GM18868 (cell line): ENCODE measurements at regions not wholly inside any gene's neighbourhood (a gene's known extent, or its start where the extent isn't known, plus 50 kb on each side); places are given as distances from the start of the nearest gene placed in this dataset.
"Not testable (repeated sequence)": the region's sequence is repeated elsewhere in the genome, so short reads cannot be mapped to it uniquely, and the experiment has no call there.

Experiments
- ATAC-seq: cut with Tn5 transposase; IDR thresholded peaks from one replicate; pipeline ENCODE4 v1.9.1; 2021; ENCODE audit warnings: mild to moderate bottlenecking, moderate library complexity; ENCODE audit not compliant: unreplicated experiment

DNA sequence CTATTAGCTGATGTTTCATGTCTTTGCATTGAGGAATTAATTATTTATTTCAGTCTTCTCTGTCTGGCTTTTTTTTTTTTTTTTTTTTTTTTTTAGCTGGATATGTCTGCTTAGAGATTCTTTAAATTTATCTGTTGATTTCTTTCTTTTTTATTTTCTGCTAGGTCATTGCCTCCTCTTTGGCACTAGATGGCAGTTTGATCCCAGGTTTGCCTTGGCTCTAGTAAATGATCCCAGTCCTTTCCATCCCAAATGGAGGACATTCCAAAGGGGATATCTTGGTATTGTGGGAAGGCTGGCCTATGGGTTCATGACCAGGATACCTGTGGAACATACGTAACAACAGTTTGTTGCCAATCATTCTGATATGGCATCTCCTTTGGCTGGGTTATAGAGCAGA is 339.5 kb upstream of the GCFC2 start:
- ATAC-seq = no peak

DNA sequence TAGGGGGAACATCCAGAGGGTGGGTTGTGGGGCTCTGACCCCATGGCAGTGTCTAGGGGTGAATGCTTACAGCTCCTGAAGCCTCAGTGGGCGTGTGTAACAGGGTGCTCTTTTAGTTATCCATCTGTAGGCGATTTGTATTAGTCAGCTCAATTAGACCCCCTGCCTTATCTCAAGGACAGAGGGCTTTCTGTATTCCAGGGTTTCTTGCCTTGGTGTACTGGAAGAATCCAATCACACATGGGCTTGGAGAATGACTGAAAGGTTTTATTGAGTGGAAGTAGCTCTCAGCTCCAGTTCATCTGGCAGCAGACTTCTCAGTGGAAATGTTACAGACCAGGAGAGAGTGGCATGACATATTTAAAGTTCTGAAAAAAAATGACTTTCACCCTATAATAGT is 334.0 kb upstream of the GCFC2 start:
- ATAC-seq = no peak

DNA sequence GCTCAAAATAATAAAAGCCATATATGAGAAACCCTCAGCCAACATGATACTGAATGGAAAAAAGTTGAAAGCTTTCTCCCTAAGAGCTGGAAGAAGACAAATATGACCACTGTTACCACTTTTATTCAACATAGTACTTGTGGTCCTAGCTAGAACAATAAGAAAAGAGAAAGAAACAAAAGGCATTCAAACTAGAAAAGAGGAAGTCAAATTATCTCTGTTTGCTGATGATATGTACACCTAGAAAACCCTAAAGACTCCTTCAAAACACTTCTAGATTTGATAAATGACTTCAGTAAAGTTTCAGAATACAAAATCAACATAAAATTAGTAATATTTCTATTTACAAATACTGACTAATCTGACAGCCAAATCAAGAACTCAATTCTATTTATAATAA is 328.8 kb upstream of the GCFC2 start:
- peak; percentile 82 for ATAC-seq

DNA sequence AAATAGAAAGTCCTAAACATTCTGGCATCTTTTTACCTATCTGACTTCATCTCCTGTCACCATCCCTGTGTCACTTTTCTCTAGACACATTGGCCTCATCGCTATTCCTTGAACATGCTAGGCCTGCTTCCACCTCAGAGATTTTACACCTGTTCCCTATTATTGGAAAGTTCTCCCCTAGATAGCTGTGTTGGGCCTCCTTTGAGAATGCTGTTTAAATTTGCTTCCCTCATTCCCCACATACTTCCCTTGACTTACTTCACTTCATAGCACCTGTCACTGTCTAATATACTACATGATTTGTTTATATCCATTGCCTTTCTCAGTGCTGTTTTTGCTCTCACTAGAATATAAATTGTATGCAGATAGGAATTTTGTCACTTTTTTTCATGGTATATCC is 317.0 kb upstream of the GCFC2 start:
- no peak for ATAC-seq

DNA sequence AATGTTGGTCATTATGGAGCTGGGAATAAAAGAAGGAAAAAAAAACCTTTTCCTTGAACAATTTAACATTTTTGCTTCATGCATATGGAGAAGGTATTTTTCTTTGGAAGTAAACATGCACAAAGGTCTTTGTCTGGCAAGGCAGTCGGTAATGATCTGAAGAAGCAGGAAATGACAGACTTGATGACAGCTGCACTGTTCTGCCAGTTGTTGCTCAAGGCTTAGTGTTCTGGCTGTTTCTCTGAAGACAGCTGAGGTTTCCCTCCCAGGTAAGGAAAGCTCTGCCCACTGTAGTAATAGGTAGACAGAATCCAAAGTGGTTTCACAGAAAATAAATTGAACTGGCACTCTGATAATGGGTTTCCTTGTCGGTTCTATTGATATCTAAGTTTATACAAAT is 308.4 kb upstream of the GCFC2 start:
- no peak for ATAC-seq

DNA sequence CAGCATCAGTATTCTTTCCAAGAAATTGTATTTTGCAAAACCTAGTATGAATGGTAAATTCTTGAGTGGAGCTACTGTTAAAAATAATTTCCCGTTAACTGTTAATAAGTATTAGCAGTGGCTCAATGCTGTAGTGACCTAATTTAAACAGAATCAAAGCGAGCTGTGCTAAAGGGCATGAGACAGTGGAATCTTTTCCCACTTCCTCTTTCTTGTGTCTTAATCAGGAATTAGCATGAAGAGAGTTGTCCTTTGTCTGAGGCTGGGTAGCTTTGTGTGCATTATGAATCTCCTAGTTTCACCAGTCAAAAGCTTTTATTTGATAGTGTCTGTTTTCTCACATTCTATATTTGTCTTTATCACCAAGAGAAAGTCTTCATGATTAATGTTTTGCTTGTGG is 298.8 kb upstream of the GCFC2 start:
- peak; percentile 33 for ATAC-seq

DNA sequence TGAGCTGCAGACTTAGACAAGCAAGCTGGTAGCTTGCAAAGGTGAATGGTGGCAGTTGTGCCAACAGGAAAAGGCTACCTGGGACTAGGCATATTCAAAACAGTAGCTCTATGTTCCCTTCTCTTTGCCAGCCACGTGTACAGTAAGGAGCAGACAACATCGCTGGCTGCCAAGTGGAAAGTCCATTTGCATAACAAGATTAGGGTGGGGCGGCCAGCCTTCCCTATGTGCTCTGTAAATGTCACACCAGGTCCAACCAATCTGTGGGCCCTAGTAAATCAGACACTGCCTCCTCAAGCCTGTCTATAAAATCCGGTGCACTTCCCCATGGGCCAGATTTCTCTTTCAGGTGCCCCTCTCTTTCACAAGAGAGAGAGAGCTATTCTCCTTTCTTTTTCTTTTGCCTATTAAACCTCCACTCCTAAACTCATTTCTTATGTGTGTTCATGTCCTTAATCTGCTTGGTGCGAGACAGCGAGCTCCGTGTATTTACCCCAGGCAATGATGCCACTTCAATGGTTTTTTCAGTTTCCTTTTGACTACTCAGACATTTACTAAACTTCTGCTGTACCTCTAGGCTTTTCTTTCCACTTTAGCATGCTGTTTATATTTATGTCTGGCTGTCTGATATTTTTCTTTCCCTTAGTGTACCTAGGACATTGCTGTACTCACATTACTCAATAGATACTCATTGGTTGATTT is 297.4 kb upstream of the GCFC2 start:
- ATAC-seq = peak; percentile 98

DNA sequence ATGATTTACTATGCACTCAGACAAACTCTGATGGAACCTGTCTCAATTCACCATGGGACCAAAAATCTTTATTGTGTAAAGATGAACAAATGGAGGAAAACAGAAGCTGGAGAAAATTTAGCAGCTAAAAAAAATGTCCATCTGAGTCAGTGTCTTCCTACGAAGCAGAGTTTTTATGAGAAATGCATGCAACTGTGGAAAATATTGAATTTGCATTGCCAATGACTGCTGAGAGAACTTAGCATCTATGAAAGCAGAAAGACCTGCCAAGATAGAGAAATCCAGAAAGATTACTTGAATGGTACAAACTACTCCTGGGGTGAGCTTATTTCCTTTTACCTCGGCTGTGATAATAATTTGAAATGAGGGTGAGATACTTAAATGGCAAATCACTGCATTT is 289.7 kb upstream of the GCFC2 start:
- ATAC-seq = no peak

DNA sequence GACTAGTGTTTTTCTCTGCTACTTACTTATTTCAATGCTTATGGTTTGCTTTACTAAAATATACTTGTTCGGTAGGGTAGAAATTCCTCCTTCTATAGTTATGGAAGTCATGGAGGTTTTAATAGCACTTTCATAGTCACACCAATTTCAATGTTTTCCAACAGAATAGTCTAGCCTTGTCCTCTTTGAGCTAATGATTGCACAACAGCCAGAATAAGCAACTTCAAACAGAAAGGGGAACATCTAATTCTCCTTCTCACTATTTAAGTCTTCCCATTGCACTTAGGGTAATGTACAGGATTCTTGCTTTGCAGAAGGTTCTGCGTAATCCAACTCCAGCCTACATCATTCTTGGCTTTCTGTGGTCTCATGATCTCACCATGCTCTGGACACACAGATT is 287.7 kb upstream of the GCFC2 start:
- no peak for ATAC-seq

DNA sequence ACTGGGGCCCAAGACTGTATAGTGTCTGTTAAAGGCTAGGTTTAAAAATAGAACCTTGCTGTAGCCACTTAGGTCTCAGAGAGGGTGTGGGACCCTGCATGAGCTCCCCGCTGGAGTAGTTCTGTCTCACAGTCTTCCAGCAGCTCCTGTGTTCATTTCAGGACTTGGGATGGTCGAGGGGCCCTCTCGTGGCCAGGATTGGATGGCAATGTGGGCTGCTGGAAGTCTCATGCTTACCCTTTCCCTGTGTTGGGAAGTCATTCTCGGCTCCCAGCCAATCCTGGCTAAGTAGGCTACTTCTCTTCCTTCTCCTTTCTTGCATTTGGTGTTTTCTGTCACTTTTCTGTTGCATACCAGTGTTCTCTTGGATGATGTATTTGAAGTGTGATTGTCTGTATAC is 284.0 kb upstream of the GCFC2 start:
- ATAC-seq = no peak

DNA sequence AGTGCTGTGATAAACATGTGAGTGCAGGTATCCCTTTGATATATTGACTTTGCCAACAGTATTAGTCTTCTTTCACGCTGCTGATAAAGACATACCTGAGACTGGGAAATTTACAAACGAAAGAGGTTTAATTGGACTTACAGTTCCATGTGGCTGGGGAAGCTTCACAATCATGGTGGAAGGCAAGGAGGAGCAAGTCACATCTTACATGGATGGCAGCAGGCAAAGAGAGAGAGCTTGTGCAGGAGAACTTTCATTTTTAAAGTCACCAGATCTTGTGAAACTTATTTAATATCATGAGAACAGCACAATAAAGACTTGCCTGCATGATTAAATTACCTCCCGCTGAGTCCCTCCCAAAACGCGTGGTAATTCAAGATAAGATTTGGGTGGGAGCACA is 277.9 kb upstream of the GCFC2 start:
- not testable (repeated sequence) for ATAC-seq

DNA sequence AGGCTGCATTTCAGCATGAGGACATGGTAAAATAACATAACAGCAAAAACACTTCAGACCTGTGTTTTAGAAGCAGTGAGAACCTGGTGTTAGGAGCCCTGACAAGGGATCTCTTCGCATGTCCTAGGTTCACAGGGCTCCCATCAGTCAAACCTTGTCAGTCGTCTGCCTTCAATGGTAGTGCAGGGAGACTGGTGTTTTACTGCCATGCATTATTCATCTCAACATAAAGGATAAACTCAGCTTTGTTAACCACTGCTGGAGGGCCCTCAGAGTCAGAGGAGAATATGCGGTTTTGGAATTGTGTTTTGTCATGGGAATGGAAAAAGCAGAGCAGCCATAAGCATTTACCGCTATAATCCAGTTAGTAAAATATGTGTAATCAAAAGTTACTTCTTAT is 275.9 kb upstream of the GCFC2 start:
- ATAC-seq = no peak

DNA sequence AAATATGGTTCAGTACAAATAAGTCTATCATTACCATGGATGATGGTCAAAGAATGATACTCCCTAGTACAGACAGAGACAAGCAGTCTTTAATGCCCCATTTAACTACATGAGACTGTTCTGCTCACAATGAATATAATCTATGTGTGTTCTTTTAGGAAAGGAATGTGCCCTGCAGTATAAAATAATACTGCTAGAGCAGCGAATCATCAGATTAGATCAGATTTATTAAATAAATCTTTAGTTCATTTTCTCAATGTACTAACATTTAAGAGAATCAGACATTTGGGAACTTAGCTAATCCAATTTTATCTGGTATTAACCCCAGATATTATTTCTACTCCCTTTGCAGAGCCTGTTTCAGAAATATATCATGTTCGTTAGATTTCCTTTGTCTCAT is 272.0 kb upstream of the GCFC2 start:
- ATAC-seq = no peak

DNA sequence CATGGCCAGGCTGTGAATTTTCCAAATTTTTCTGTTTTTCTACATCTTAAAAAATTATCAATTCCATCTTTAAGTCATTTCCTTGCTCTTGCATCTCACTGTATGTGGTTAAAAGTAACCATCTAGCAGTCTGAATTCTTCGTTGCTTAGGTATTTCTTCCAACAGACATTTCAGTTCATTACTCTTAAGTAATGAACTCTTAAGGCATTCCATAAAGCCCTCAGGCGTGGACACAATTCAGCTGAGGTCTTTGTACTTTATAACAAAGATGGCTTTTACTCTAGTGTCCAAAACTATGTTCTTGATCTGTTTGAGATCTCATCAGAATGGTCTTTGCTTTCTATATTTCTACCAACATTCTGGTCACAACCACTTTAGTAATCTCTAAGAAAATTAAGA is 253.9 kb upstream of the GCFC2 start:
- no peak for ATAC-seq

DNA sequence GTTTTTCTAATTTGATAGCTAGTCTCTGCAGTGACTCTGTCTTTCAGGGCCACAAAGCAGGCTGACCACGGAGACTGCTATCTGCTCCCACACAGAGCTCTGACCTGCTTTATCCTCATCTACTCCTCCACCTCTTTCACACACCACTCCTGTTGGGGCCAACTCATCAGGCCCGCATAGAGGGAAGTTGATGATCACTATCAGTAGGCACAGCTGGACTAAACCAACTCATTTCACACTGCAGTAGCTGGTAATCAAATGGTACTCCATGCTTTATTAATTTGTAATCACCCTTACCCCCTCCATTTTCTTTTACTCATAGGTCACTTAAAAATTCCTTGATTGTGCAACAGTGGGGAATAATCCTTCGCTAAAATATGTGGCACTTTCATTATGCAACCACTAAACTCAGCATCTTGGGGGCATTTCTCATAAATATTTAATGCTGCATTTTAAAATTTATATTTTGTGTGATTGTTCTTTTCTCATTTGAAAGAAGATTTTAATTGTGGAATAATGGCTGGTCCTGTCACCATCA is 249.8 kb upstream of the GCFC2 start:
- no peak for ATAC-seq

DNA sequence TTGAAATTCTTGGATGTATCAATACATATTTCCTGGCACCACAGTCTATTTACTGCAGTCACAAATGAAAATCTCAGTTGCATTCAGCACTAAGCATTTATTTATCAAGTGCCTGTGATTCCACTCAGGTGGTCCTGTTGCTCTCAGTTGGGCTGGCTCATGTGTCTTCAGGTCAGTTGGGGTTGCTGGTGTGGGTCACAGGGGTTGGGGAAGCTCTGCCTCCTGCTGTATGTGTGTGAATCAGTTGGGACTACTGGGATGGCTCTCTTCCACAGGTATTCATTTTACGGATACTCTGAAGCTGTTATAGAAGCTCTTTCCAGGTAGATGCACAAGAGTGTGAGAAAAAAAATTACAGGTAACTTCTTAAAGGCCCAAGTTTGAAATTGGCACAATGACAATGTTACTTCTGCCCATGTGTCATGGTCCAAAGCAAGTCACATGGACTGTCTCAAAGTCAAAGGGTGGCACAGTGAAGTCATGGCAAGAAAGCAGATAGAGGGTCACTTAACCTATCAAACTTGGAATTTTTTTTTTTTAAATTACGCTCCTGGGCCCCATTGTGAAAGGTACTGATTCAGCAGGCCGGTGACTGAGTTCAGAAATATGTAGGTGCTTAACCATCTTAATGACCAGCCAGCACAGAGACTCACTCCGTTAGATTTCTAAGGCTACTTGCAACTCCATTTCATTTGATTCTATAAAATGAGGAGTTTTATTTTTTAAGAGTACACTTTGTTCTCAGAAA is 249.2 kb upstream of the GCFC2 start:
- no peak for ATAC-seq

DNA sequence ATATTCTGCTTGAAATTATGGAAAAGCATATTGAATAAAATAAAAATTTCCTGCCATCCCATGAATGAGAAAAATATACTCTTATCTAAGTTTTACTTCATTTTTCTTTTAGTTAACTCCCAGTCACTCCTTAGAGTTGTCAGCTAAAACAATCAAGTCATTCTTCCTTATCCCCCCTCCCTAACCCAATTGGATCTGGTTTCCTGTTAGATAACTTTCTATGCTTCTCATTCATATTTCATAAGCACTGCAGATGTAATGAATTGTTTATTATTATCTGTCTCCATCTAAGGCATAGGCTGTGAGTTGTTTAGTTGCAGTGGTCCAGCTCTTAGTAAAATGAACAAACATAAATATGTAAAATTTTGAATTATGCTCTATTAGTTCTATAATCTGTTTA is 244.0 kb upstream of the GCFC2 start:
- ATAC-seq = no peak

DNA sequence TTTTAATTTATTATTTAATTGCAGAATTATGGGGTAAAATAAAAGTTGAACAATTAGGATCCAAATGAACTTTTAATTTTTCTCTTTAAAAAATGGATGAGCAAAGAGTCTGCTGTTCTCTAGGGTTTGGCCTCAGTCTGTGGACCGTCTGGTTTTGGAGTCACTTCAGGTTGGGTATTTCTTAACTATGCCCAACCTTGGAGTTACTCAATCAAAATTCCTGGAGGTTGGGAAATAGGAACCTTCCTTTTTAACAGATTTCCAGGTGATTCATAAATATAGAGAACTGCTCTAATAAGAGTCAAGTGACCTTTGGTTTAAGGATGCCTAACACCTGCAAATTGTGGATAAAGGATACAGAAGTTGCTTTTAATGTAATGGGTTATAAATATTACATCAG is 241.5 kb upstream of the GCFC2 start:
- no peak for ATAC-seq

DNA sequence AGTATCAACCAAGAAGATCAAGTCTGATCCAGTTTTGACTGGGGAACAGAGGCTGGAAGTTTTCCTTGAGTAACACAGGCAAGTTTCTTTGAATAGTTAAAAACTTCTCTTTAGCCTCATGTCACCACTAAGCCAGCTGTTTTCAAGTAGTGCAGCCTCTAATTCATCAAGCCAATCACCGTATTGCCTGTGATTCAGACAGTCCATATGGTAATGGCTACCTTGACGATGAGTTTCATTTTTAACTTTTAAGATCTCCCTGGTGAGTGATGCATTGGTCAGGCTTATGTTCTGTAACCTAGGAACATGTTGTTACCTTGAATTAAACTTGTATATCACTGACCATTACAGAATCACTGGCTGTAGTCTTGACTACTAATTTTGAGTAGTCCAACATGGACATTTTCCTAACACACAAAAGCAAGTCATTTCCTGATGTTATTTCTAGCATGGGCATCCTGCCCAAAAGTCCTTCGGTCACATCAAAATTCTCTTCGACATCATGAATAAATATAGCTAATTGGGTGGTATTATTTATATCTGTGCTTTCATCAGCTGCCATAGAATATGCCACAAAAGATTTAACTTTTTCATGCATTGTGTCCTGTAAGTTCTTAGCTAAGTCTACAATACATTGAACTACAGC is 238.8 kb upstream of the GCFC2 start:
- ATAC-seq = no peak

DNA sequence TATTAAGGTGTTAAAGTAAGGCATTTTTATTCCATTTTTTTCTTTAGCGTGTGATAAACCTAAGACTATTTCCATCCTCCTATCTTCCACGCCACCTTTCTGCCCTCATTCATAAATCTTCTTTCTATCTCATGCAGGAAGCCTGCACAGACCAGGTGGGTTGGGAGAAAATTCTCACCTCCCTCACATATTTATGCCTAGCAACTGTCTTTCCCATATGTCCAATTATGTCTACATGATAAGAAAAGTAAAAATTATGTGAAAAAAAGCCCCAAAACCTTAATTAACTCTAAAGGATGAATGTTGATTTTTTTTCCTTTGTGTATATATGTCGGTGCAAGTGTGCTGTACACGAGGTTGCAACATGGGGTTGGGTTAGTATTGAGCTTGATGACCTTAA is 225.6 kb upstream of the GCFC2 start:
- ATAC-seq = no peak

DNA sequence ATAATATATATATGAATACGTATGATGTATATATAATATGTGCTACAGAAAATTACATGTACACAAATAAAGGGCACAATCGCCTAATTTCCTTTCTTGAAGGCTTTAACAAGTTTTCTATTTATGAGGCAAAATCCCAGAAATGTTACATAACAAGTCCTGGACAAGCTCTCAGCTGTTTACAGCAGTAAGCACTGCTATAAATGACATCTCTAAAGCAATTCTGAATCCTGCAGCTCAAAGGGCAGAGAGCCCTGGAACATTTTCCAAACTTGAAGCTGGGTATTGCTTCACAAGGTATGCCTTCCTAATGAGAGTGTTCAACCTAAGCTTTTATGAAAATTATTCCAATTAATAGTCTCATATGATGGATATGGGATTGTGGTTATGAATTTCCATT is 222.3 kb upstream of the GCFC2 start:
- ATAC-seq = no peak

DNA sequence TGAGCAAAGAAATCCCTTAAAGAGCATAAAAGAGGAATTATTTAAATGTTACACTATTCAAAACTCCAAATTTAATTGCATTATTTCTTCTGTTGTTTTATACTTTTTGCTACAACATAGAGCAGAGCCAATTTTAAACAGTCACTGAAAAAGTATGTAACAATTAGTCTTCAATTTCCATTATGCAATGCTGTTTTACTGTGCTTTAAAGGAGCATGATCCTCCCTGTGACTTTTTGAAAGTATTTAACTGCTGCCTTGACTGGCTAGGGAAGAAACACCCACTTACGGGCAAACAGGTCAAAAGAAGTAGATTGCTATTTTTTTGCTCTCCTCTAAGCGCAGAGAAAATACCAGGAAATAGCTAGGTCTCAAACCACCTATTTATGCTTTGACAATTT is 217.4 kb upstream of the GCFC2 start:
- ATAC-seq = no peak
